Tibial nerve (tissue), 4 donors: ENCODE measurements at regions not wholly inside any gene's neighbourhood (a gene's known extent, or its start where the extent isn't known, plus 50 kb on each side); places are given as distances from the start of the nearest gene placed in this dataset.
"Not testable (repeated sequence)": the region's sequence is repeated elsewhere in the genome, so short reads cannot be mapped to it uniquely, and the experiment has no call there.

Source experiments
- DNase-seq, 2 donors: peaks; one replicate each; pipeline ENCODE4 v3.0.0-alpha.2; 2019; ENCODE audit warnings: low spot score in 2 of 2
- H3K27ac ChIP-seq, 4 donors: fragments of 200-600 bp; sonication (generic) in 3 of 4; one replicate each; pipeline ENCODE4 v1.5.1; 2017 to 2019; ENCODE audit warnings: mild to moderate bottlenecking in 1 of 4
- H3K27me3 ChIP-seq, 2 donors: fragments of 200-600 bp; sonication (generic) in 1 of 2; one replicate each; pipeline versions ENCODE4 v1.5.1 to v1.6.0; 2017 to 2019
- H3K36me3 ChIP-seq, 3 donors: fragments of 200-600 bp; sonication (generic); one replicate each; pipeline ENCODE4 v1.5.1; 2018 to 2019
- H3K4me1 ChIP-seq, 4 donors: fragments of 200-600 bp; sonication (generic) in 3 of 4; one replicate each; pipeline ENCODE4 v1.5.1; 2017 to 2019
- H3K4me3 ChIP-seq, 4 donors: fragments of 200-600 bp; sonication (generic) in 3 of 4; one replicate each; pipeline ENCODE4 v1.5.1; 2017 to 2019; ENCODE audit warnings: mild to moderate bottlenecking in 1 of 4, moderate library complexity in 1 of 4
- H3K9me3 ChIP-seq, 4 donors: fragments of 200-600 bp; sonication (generic) in 3 of 4; one replicate each; pipeline ENCODE4 v1.5.1; 2017 to 2019
- EP300 ChIP-seq, 2 donors: sonication (generic); formaldehyde crosslinking; IDR thresholded peaks; one replicate each; pipeline ENCODE4 v1.6.1; 2017; ENCODE audit warnings: antibody characterized with exemption in 2 of 2, mild to moderate bottlenecking in 1 of 2
- POLR2A ChIP-seq, 2 donors: fragments of 450-650 bp; IDR thresholded peaks; one replicate each; pipeline ENCODE4 v1.6.1; 2017; ENCODE audit warnings: antibody characterized with exemption in 2 of 2, mild to moderate bottlenecking in 2 of 2, moderate library complexity in 2 of 2
- WGBS, 2 donors: methylation state at CpG; one replicate each; pipeline ENCODE4 v1.1.5; 2018; 5-methylcytosine and 5-hydroxymethylcytosine counted together
- TF ChIP-seq, protein P1 (sequence below), 5 experiments: fragments of 200-600 bp in 3 of 5; fragments of 450-650 bp in 2 of 5; sonication (generic) in 3 of 5; IDR thresholded peaks; one replicate each; pipeline ENCODE4 v1.5.1; 2016 to 2019; ENCODE audit warnings: antibody characterized with exemption in 5 of 5, mild to moderate bottlenecking in 3 of 5, moderate library complexity in 2 of 5

DNA sequence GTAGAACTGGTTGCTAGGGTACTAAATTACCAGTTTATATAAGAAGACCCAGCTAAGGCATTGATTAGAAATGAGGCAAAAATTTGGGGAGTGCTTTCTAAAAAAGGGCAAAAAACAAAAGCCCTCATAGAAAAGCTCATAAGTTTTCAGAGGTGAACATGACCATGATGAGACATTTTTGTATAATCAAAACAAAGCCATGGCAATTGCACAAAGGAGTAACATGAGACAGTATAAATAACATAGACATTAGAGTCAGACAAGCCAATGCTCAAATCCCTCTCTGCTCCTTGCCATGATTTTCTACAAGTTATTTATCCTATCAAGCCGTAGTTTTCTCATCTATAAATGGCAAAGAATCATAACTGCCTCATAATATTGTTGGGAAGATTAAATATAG, 112.2 kb upstream of the ADTRP start:
- Histone ChIP-seq H3K4me1 (no peaks in the 10 kb centered on the region), H3K27ac (no peak overlapping the region), H3K9me3 (no peaks in the 10 kb centered on the region), H3K27me3 (no peaks in the 10 kb centered on the region), H3K36me3 (no peaks in the 10 kb centered on the region), H3K4me3 (no peak overlapping the region)
- no peak for TF ChIP-seq POLR2A (IDR thresholded peaks at IDR 0.05)
- no peak for TF ChIP-seq EP300 (IDR thresholded peaks at IDR 0.05)
- TF ChIP-seq, protein P1, sequence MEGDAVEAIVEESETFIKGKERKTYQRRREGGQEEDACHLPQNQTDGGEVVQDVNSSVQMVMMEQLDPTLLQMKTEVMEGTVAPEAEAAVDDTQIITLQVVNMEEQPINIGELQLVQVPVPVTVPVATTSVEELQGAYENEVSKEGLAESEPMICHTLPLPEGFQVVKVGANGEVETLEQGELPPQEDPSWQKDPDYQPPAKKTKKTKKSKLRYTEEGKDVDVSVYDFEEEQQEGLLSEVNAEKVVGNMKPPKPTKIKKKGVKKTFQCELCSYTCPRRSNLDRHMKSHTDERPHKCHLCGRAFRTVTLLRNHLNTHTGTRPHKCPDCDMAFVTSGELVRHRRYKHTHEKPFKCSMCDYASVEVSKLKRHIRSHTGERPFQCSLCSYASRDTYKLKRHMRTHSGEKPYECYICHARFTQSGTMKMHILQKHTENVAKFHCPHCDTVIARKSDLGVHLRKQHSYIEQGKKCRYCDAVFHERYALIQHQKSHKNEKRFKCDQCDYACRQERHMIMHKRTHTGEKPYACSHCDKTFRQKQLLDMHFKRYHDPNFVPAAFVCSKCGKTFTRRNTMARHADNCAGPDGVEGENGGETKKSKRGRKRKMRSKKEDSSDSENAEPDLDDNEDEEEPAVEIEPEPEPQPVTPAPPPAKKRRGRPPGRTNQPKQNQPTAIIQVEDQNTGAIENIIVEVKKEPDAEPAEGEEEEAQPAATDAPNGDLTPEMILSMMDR (IDR thresholded peaks at IDR 0.05): no peak
- no peak for DNase-seq
- WGBS, 2 donors: 59 to 61% methylated on average over 1 of the region's 1 CpG

DNA sequence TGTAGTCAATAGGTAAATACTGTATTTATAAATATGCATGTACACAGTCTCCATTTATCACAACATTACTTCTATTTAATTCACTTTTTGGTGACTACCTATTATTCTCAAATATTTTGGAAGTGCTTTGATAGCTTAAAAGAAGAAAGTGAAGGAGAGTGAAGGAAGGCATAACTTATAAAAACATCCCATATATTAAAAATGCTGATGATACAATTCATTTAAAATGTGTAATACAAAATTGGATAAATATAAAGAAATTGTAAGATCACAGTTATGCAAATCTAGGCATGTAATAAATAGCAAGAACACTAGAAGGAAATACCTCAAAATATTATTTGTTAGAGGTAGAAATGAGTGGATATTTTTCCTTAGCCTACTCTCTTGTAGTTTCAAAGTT, 111.6 kb upstream of the ADTRP start:
- no peaks in the 10 kb centered on the region for H3K27me3 ChIP-seq
- TF ChIP-seq EP300 (IDR thresholded peaks at IDR 0.05) (no peak), POLR2A (IDR thresholded peaks at IDR 0.05) (no peak)
- TF ChIP-seq, protein P1 (IDR thresholded peaks at IDR 0.05): no peak
- H3K9me3 ChIP-seq: no peaks in the 10 kb centered on the region
- no peak overlapping the region for H3K4me3 ChIP-seq
- no peaks in the 10 kb centered on the region for H3K4me1 ChIP-seq
- H3K27ac ChIP-seq: no peak overlapping the region
- no peaks in the 10 kb centered on the region for H3K36me3 ChIP-seq
- DNase-seq: no peak

DNA sequence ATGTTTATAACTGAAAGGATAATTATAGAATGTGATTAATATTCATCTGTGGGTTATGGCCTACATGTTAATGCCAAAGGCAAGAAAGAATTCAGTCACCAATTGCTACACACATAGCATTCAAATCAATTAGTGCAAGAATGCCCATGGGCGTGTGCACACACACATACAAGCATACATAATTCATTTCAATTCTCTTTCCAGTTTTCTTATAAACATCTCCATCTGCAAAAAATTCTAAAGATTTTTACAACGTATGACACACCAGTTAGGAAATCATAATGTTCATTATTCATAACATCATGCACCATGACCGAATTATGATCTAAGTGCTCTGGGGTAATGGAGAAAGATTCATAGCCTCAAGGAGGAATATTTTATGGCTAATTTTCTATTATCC, 111.0 kb upstream of the ADTRP start:
- H3K27me3 ChIP-seq: no peaks in the 10 kb centered on the region
- no peak overlapping the region for H3K27ac ChIP-seq
- TF ChIP-seq, protein P1 (IDR thresholded peaks at IDR 0.05): no peak
- TF ChIP-seq EP300 (IDR thresholded peaks at IDR 0.05): no peak
- no peak for TF ChIP-seq POLR2A (IDR thresholded peaks at IDR 0.05)
- no peak overlapping the region for H3K4me3 ChIP-seq
- no peaks in the 10 kb centered on the region for H3K4me1 ChIP-seq
- WGBS, 2 donors: 74 to 75% methylated on average over 3 of the region's 3 CpGs
- no peaks in the 10 kb centered on the region for H3K36me3 ChIP-seq
- DNase-seq: no peak
- no peaks in the 10 kb centered on the region for H3K9me3 ChIP-seq

DNA sequence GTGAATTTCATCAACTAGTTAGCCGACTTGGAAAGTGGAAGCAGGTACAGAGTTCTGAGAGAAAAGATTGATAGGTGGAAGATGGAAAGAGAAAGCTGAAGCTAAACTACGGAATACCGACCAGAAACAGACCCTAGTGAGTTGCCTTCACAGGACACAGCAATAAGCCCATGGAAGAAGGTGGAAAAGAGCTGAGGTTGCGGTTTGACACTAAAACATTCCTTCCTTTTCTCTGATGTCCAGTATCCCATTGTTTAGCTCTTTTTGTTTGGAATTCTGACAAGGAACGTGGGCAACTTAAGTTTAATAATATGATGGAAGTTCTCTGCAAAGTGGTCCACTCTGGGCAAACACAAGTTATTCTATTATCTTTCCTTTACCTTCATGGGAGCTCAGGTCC, 110.1 kb upstream of the ADTRP start:
- 91 to 93% methylated on average over 5 of the region's 5 CpGs for WGBS, 2 donors
- Histone ChIP-seq H3K4me1 (no peaks in the 10 kb centered on the region), H3K4me3 (no peak overlapping the region), H3K27me3 (no peaks in the 10 kb centered on the region), H3K27ac (no peak overlapping the region), H3K9me3 (no peaks in the 10 kb centered on the region), H3K36me3 (no peaks in the 10 kb centered on the region)
- no peak for TF ChIP-seq POLR2A (IDR thresholded peaks at IDR 0.05)
- no peak for TF ChIP-seq EP300 (IDR thresholded peaks at IDR 0.05)
- TF ChIP-seq, protein P1 (IDR thresholded peaks at IDR 0.05): no peak
- DNase-seq: no peak

DNA sequence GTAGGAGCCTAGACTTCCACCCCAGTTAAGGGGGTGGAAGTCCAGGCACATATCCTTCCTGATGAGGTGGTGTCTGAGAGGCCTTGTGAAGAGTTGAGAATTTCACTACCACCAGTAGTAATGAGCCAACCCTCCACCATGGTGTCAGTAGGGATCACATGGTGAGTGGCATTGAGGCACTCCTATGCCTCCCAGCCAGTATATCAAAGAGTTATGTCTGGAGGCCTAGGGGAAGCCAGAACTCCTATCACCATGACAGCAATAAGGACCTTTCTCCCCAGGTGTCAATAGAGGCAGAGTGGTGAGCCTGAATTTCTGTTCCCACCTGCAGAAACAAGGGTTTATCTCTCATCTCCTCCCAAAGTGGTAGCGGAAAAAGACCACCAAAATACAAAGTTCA, 106.6 kb upstream of the ADTRP start:
- H3K9me3 ChIP-seq: no peaks in the 10 kb centered on the region
- no peak overlapping the region for H3K4me3 ChIP-seq
- H3K27me3 ChIP-seq: no peaks in the 10 kb centered on the region
- no peaks in the 10 kb centered on the region for H3K36me3 ChIP-seq
- TF ChIP-seq EP300 (IDR thresholded peaks at IDR 0.05) (no peak), POLR2A (IDR thresholded peaks at IDR 0.05) (no peak)
- TF ChIP-seq, protein P1 (IDR thresholded peaks at IDR 0.05): no peak
- H3K27ac ChIP-seq: no peak overlapping the region
- no peaks in the 10 kb centered on the region for H3K4me1 ChIP-seq
- 97 to 100% methylated on average over 1 of the region's 1 CpG for WGBS, 2 donors
- DNase-seq: no peak

DNA sequence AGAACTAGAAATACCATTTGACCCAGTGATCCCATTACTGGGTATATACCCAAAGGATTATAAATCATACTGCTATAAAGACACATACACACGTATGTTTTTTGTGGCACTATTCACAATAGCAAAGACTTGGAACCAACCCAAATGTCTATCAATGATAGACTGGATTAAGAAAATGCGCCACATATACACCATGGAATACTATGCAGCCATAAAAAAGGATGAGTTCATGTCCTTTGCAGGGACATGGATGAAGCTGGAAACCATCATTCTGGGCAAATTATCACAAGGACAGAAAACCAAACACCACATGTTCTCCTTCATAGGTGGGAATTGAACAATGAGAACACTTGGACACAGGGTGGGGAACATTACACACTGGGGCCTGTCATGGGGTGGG, 104.9 kb upstream of the ADTRP start:
- not testable (repeated sequence) for H3K27me3 ChIP-seq, H3K27ac ChIP-seq, DNase-seq, H3K9me3 ChIP-seq, H3K4me1 ChIP-seq, H3K4me3 ChIP-seq, H3K36me3 ChIP-seq
- WGBS, 2 donors: 86 to 93% methylated on average over 2 of the region's 2 CpGs

DNA sequence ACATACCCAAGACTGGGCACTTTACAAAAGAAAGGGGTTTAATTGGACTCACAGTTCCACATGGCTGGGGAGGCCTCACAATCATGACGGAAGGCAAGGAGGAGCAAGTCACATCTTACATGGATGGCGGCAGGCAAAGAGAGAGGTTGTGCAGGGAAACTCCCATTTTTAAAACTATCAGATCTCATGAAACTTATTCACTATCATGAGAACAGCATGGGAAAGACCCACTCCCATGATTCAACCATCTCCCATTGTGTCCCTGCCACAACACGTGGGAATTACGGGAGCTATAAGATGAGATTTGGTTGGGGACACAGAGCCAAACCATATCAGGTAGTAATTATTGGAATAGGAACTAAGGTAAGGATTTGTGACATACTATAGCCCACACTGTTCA, 101.6 kb upstream of the ADTRP start:
- not testable (repeated sequence) for H3K27me3 ChIP-seq, DNase-seq, H3K27ac ChIP-seq, H3K4me3 ChIP-seq, H3K36me3 ChIP-seq, H3K9me3 ChIP-seq, H3K4me1 ChIP-seq
- 96% methylated on average over 4 of the region's 4 CpGs for WGBS, 2 donors
